ENCODE measurements at regions not wholly inside any gene's neighbourhood (a gene's known extent, or its start where the extent isn't known, plus 50 kb on each side); places are given as distances from the start of the nearest gene placed in this dataset.
"Not testable (repeated sequence)": the region's sequence is repeated elsewhere in the genome, so short reads cannot be mapped to it uniquely, and the experiment has no call there.

DNA sequence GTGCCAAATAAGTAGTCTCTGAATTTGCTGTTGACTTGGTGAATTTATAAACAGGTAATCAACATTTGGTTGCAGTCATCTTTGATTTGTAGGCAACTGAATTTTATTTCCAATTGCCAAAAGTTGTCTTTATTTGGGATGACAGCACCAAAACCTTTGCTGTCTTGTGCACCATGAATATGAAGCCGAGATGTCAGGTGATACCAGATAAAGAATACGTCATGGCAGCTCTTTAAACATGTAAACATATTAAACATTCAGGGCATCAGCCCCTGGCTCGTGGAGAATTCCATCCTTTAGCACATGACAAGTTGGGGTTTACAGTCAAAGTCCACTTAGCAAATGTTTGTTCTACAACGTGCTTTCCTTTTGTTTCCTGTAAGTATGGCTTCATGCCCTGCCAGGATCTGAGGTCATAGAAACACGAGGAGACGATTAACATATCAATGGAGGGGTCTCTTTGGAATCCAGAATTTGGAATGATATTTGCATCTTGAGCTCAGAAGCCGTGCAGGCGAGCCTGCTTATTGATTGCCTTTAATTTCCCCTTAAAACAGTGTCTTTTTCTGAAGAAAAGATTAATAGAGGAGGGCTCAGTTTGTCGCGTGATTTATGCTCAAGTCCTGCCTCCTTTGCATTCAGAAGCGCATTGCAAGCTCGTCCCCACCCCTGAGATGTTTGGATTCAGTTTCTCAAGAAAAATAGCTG is 170.2 kb upstream of the ZNF217 start:
- Histone ChIP-seq H3K36me3 (ENCODE audit: control insufficient read depth, insufficient read depth, low read length) (no peaks in the 10 kb centered on the region), H3K27me3 (replicated peaks; ENCODE audit: control insufficient read depth, insufficient read depth, low read length, poor library complexity, severe bottlenecking) (no peaks in the 10 kb centered on the region), H3K4me3 (ENCODE audit: insufficient read depth, low read depth, low read length, poor library complexity, severe bottlenecking) (no peak overlapping the region), H3K9me3 (ENCODE audit: control insufficient read depth, low read length) (no peaks in the 10 kb centered on the region), H3K27ac (ENCODE audit: insufficient read depth, low read length, poor library complexity, severe bottlenecking) (no peak overlapping the region), H3K4me1 (ENCODE audit: control insufficient read depth, insufficient read depth, low read length, poor library complexity, severe bottlenecking) (no peaks in the 10 kb centered on the region)
- no peak for DNase-seq

DNA sequence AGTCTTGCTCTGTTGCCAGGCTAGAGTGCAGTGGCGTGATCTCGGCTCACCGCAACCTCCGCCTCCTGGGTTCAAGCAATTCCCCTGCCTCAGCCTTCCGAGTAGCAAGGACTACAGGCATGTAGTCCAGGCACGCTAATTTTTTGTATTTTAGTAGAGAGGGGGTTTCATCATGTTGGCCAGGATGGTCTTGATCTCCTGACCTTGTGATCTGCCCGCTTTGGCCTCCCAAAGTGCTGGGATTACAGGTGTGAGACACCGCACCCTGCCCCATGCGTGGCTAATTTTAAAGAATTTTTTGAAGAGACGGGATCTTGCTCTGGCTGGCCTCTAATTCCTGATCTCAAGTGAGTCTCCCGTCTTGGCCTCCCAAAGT is 168.8 kb upstream of the ZNF217 start:
- not testable (repeated sequence) for H3K9me3 ChIP-seq (ENCODE audit: control insufficient read depth, low read length); DNase-seq; H3K36me3 ChIP-seq (ENCODE audit: control insufficient read depth, insufficient read depth, low read length); H3K27me3 ChIP-seq (replicated peaks; ENCODE audit: control insufficient read depth, insufficient read depth, low read length, poor library complexity, severe bottlenecking); H3K4me1 ChIP-seq (ENCODE audit: control insufficient read depth, insufficient read depth, low read length, poor library complexity, severe bottlenecking); H3K4me3 ChIP-seq (ENCODE audit: insufficient read depth, low read depth, low read length, poor library complexity, severe bottlenecking); H3K27ac ChIP-seq (ENCODE audit: insufficient read depth, low read length, poor library complexity, severe bottlenecking)

DNA sequence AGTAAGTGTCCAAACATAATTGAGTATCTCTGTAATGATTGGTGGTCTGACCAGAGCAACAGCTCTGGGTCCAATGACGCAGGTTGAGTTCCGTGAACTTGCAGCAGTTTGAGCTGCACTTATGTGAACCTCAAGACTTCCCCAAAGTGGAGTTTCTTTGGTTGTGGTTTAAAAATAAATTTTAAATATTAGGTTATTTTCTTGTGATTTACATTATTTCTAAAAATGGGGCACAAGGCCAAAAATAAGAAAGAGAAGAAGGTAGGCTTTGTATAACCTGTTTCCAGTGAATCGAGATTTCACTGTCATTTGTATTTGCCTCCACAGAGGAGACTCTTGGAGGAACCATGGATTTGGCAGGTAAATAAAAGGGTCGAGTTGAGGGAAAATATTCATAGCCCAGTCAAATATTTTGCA is 166.4 kb upstream of the ZNF217 start:
- no peaks in the 10 kb centered on the region for H3K36me3 ChIP-seq (ENCODE audit: control insufficient read depth, insufficient read depth, low read length)
- H3K4me3 ChIP-seq (ENCODE audit: insufficient read depth, low read depth, low read length, poor library complexity, severe bottlenecking), result no peak overlapping the region
- no peaks in the 10 kb centered on the region for H3K27me3 ChIP-seq (replicated peaks; ENCODE audit: control insufficient read depth, insufficient read depth, low read length, poor library complexity, severe bottlenecking)
- DNase-seq, result no peak
- peaks cover under 1% of the 10 kb centered on the region for H3K4me1 ChIP-seq (ENCODE audit: control insufficient read depth, insufficient read depth, low read length, poor library complexity, severe bottlenecking)
- H3K27ac ChIP-seq (ENCODE audit: insufficient read depth, low read length, poor library complexity, severe bottlenecking), result no peak overlapping the region
- no peaks in the 10 kb centered on the region for H3K9me3 ChIP-seq (ENCODE audit: control insufficient read depth, low read length)

DNA sequence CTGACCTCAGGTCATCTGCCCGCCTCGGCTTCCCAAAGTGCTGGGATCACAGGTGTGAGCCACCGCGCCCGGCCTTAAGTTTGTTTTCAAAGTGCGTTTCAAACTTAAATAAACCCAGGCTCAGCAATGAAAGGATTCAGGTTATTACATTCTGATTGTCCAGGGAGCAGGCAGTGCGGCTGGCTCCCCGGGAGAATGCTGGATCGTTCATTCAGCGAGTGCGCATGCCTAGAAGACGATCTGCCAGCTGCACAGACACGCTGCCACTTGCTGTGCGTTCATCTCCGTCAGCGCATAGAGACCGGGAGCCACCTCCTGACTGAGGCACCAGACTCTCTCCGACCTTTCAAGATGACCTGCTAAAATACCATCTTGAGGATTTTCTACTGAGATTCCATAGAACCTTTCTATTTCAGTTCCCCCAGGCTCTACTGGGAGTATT is 163.9 kb upstream of the ZNF217 start:
- Histone ChIP-seq H3K36me3 (ENCODE audit: control insufficient read depth, insufficient read depth, low read length) (no peaks in the 10 kb centered on the region), H3K27me3 (replicated peaks; ENCODE audit: control insufficient read depth, insufficient read depth, low read length, poor library complexity, severe bottlenecking) (no peaks in the 10 kb centered on the region), H3K27ac (ENCODE audit: insufficient read depth, low read length, poor library complexity, severe bottlenecking) (no peak overlapping the region), H3K4me3 (ENCODE audit: insufficient read depth, low read depth, low read length, poor library complexity, severe bottlenecking) (no peak overlapping the region), H3K9me3 (ENCODE audit: control insufficient read depth, low read length) (no peaks in the 10 kb centered on the region), H3K4me1 (ENCODE audit: control insufficient read depth, insufficient read depth, low read length, poor library complexity, severe bottlenecking) (peaks cover 23% of the 10 kb centered on the region)
- DNase-seq, result no peak

DNA sequence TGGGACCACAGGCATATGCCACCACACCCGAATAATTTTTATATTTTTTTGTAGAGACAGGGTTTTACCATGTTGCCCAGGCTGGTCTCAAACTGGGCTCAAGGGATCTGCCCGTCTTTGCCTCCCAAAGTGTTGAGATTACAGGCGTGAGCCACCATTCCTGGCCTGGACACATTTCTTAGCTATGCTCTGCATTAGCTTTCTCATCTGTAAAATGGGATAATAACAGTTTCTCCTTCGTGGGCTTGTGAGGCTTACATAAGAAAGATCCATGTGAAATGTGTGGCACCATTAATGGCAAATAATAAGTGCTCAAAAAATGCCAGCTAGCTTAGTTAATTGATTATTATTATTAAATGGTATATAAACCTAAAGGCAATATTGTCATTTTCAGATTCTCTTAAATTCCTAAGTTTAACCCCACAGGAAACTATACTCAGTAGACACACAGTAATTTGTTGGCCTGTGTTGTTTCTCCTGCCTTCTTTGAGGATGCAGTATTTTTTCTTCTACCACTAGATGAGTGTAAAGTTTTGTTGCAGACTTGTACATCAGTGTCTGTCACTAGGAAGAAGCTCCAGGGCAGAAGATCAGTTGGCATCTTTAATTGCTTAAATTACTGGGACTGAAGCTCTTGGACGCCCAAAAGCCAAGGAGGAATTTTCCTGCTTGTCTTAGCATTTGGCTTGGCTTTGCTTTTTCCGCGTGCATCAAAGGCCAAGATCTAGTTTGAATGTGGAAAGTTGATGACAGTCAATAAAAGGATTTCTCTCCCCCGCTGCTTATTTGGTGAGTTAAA is 162.3 kb upstream of the ZNF217 start:
- H3K4me1 ChIP-seq (ENCODE audit: control insufficient read depth, insufficient read depth, low read length, poor library complexity, severe bottlenecking), result peaks cover 39% of the 10 kb centered on the region

DNA sequence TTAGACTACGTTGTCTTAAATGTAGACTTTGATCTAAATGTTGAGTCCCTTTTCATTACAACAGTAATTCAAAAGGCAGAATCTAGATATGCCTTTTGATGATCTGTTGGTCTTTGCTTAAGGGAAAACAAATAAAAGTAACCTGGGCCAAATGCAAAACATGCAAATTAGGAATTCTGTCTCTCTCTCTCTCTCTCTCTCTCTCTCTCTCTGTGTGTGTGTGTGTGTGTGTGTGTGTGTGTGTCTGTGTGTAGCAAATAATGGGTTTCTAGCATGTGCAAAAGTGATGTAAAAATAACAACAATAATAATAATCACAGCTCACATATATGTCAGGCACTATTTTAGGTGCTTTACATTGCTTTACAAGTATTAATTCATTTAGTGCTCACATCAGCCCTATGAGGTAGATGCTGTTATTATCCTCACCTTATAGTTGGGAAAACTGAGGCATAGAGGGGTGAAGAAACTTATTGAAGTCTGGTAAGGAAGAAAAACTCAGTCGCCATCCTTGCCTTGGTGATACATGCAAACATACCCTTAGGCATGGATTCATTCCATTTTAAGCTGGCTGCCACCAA is 160.3 kb upstream of the ZNF217 start:
- Histone ChIP-seq H3K4me3 (ENCODE audit: insufficient read depth, low read depth, low read length, poor library complexity, severe bottlenecking) (no peak overlapping the region), H3K27me3 (replicated peaks; ENCODE audit: control insufficient read depth, insufficient read depth, low read length, poor library complexity, severe bottlenecking) (no peaks in the 10 kb centered on the region), H3K36me3 (ENCODE audit: control insufficient read depth, insufficient read depth, low read length) (no peaks in the 10 kb centered on the region), H3K4me1 (ENCODE audit: control insufficient read depth, insufficient read depth, low read length, poor library complexity, severe bottlenecking) (peaks cover 41% of the 10 kb centered on the region), H3K27ac (ENCODE audit: insufficient read depth, low read length, poor library complexity, severe bottlenecking) (peak overlapping the region; percentile 19), H3K9me3 (ENCODE audit: control insufficient read depth, low read length) (no peaks in the 10 kb centered on the region)
- DNase-seq, result no peak

More for the DNA sequence above, 162.3 kb upstream of the ZNF217 start:
- Histone ChIP-seq H3K27me3 (replicated peaks; ENCODE audit: control insufficient read depth, insufficient read depth, low read length, poor library complexity, severe bottlenecking) (no peaks in the 10 kb centered on the region), H3K9me3 (ENCODE audit: control insufficient read depth, low read length) (no peaks in the 10 kb centered on the region), H3K4me3 (ENCODE audit: insufficient read depth, low read depth, low read length, poor library complexity, severe bottlenecking) (no peak overlapping the region), H3K27ac (ENCODE audit: insufficient read depth, low read length, poor library complexity, severe bottlenecking) (no peak overlapping the region), H3K36me3 (ENCODE audit: control insufficient read depth, insufficient read depth, low read length) (no peaks in the 10 kb centered on the region)
- no peak for DNase-seq

DNA sequence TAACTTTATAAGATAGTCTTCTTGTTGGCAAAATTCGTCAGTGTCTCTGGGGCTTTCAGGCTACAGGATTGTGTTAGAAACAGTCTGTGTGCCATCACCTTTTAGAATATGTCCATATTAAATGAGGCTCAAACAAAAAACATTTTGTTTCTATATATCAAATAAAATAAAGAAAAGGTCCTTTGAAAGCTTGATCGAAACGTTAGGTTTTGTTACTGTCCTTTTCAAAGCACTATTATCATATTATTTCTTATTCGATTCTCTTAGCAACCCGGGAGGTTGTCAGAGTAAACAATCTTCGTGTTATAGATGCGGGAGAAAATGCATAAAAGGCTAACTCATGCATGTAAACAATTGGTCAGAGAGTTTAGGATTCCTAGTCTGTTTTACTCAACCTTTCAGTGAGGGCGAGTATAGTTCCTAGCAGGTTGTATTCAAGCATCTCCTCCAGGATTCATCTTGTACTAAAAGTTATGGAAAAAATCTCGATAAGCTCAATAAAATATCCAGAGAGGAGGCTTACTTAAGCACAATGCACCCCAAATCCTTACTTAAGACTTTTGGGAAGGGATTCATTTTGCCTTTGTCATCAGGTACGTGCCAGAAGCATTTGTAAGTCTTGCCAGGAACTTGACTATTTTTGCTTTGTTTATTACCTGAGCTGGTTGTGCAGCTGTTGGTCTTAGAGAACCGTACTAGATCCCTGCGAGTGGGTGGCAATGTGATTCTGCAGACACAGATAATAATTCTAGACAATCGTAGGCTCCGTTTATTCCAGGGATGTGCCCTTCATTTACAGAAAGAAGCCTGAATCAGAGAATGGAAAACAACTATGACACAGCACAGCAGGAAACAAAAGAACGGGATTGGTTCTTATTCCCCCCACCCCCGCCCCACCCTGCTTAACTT is 159.6 kb upstream of the ZNF217 start:
- Histone ChIP-seq H3K9me3 (ENCODE audit: control insufficient read depth, low read length) (no peaks in the 10 kb centered on the region), H3K27ac (ENCODE audit: insufficient read depth, low read length, poor library complexity, severe bottlenecking) (no peak overlapping the region), H3K27me3 (replicated peaks; ENCODE audit: control insufficient read depth, insufficient read depth, low read length, poor library complexity, severe bottlenecking) (no peaks in the 10 kb centered on the region), H3K4me3 (ENCODE audit: insufficient read depth, low read depth, low read length, poor library complexity, severe bottlenecking) (no peak overlapping the region), H3K4me1 (ENCODE audit: control insufficient read depth, insufficient read depth, low read length, poor library complexity, severe bottlenecking) (peaks cover 41% of the 10 kb centered on the region), H3K36me3 (ENCODE audit: control insufficient read depth, insufficient read depth, low read length) (no peaks in the 10 kb centered on the region)
- no peak for DNase-seq

DNA sequence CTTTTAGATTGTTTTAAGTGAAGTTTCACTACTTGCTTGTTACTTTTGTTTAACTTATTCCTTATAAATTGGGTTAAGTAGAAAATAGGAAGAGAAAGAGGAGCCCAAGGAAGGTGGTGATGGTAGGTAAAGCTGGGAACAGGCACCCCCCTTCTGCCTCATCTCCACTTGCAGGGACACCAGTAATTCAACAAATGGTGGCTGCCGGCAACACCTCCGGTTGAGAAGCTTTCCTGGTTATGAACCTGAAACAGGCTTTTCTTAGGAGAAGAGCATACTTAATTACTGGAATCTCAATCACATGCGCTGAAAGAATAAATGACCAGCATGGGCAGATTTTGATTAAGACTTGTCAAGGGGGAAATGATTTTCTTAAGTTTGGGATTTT is 158.9 kb upstream of the ZNF217 start:
- Histone ChIP-seq H3K27ac (ENCODE audit: insufficient read depth, low read length, poor library complexity, severe bottlenecking) (no peak overlapping the region), H3K4me1 (ENCODE audit: control insufficient read depth, insufficient read depth, low read length, poor library complexity, severe bottlenecking) (peaks cover 41% of the 10 kb centered on the region), H3K36me3 (ENCODE audit: control insufficient read depth, insufficient read depth, low read length) (no peaks in the 10 kb centered on the region), H3K27me3 (replicated peaks; ENCODE audit: control insufficient read depth, insufficient read depth, low read length, poor library complexity, severe bottlenecking) (no peaks in the 10 kb centered on the region), H3K9me3 (ENCODE audit: control insufficient read depth, low read length) (no peaks in the 10 kb centered on the region), H3K4me3 (ENCODE audit: insufficient read depth, low read depth, low read length, poor library complexity, severe bottlenecking) (no peak overlapping the region)
- no peak for DNase-seq

DNA sequence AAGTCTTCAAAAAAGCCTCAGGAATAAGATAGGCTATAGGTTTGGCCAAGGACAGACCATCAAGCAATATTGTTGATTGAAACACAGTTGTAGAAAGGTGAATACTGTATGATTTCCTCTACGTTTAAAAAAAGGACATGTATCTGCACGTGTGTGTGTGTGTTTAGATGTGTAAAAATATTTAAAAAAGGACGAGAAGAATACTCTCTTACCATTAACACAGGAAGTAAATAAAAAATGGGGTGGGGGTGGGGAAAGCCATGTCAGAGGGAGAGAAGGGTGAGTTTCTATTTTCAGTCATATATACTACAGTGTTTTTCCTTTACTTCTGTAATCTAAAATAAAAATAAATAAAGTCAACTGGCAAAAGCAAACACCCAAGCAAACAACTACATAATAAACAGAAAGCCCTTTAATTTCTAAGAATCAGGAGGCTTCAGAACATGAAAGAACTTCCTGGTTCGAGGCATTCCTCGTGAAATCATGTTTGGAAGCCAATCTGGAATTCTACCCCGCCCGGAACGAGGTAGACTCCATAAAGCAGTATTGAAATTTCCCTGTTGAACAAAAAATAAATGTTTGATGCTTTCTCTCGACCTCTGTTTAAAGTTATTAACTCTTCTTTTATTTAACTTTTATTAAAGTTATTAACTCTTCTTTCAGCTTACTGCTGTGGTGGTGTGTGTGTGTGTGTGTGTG is 158.1 kb upstream of the ZNF217 start:
- peaks cover 41% of the 10 kb centered on the region for H3K4me1 ChIP-seq (ENCODE audit: control insufficient read depth, insufficient read depth, low read length, poor library complexity, severe bottlenecking)

More for the DNA sequence above, 158.1 kb upstream of the ZNF217 start:
- Histone ChIP-seq H3K27me3 (replicated peaks; ENCODE audit: control insufficient read depth, insufficient read depth, low read length, poor library complexity, severe bottlenecking) (no peaks in the 10 kb centered on the region), H3K27ac (ENCODE audit: insufficient read depth, low read length, poor library complexity, severe bottlenecking) (peak overlapping the region; percentile 51), H3K36me3 (ENCODE audit: control insufficient read depth, insufficient read depth, low read length) (no peaks in the 10 kb centered on the region), H3K9me3 (ENCODE audit: control insufficient read depth, low read length) (no peaks in the 10 kb centered on the region), H3K4me3 (ENCODE audit: insufficient read depth, low read depth, low read length, poor library complexity, severe bottlenecking) (peak overlapping the region; percentile 20)
- no peak for DNase-seq
